WTC11 (cell line): ENCODE measurements at regions not wholly inside any gene's neighbourhood (a gene's known extent, or its start where the extent isn't known, plus 50 kb on each side); places are given as distances from the start of the nearest gene placed in this dataset.
"Not testable (repeated sequence)": the region's sequence is repeated elsewhere in the genome, so short reads cannot be mapped to it uniquely, and the experiment has no call there.

Source experiments
- ATAC-seq: fragments of 200-7000 bp; cut with Tn5 transposase; 2 replicates; pipeline ENCODE4 v1.10.0; 2021; ENCODE audit warnings: mild to moderate bottlenecking, moderate library complexity
- CTCF ChIA-PET: fragments of 300-600 bp; sonication (Branson Sonifier 250); formaldehyde crosslinking; loops from one replicate; lab custom pipeline; 2021; ENCODE audit warnings: antibody characterized with exemption; lab: Charles Lee
- POLR2A ChIA-PET: fragments of 350-600 bp; sonication (Branson Sonifier 250); formaldehyde crosslinking; loops from one replicate; lab custom pipeline; 2021; ENCODE audit warnings: antibody characterized with exemption; lab: Charles Lee
- DNase-seq: peaks from one replicate; pipeline ENCODE4 v3.0.0; 2021; ENCODE audit warnings: low spot score
- H3K27ac Mint-ChIP-seq: 2 replicates; pipeline ENCODE4 v1.8.0; 2021; ENCODE audit warnings: mixed read lengths
- H3K27me3 Mint-ChIP-seq: 2 replicates; pipeline ENCODE4 v1.8.0; 2021; ENCODE audit warnings: low read depth, mild to moderate bottlenecking, moderate library complexity, mixed read lengths
- H3K36me3 Mint-ChIP-seq: 2 replicates; pipeline ENCODE4 v1.8.0; 2021; ENCODE audit warnings: mixed read lengths
- H3K4me1 Mint-ChIP-seq: 2 replicates; pipeline ENCODE4 v1.8.0; 2022; ENCODE audit warnings: mixed read lengths
- H3K4me3 Mint-ChIP-seq: 2 replicates; pipeline ENCODE4 v1.8.0; 2021; ENCODE audit warnings: mild to moderate bottlenecking, moderate library complexity, mixed read lengths
- H3K9me3 Mint-ChIP-seq: 2 replicates; pipeline ENCODE4 v1.8.0; 2021; ENCODE audit warnings: mixed read lengths
- CBFB ChIP-seq: sonication (generic); formaldehyde crosslinking; IDR thresholded peaks from 2 replicates; pipeline ENCODE4 v1.8.1; 2022; ENCODE audit warnings: mild to moderate bottlenecking, low read depth, missing genetic modification reagents
- ELF4 ChIP-seq: sonication (generic); formaldehyde crosslinking; IDR thresholded peaks from 2 replicates; pipeline ENCODE4 v1.8.1; 2022; ENCODE audit warnings: low read depth, mild to moderate bottlenecking, moderate library complexity, missing genetic modification reagents
- FOXP1 ChIP-seq: sonication (generic); formaldehyde crosslinking; IDR thresholded peaks from 2 replicates; pipeline ENCODE4 v1.8.0; 2022; ENCODE audit warnings: missing genetic modification reagents, mild to moderate bottlenecking, moderate library complexity, borderline replicate concordance
- HMGA2 ChIP-seq: fragments of 250-450 bp; sonication (Bioruptor Pico); IDR thresholded peaks from 2 replicates; pipeline ENCODE4 v1.4.0; 2021; ENCODE audit warnings: mild to moderate bottlenecking, moderate library complexity
- IRF2 ChIP-seq: sonication (generic); formaldehyde crosslinking; IDR thresholded peaks from 2 replicates; pipeline ENCODE4 v1.8.0; 2022; ENCODE audit warnings: low read depth, missing genetic modification reagents, borderline replicate concordance
- NFATC4 ChIP-seq: fragments of 250-450 bp; sonication (Bioruptor Pico); IDR thresholded peaks from 2 replicates; pipeline ENCODE4 v1.9.0; 2021; ENCODE audit warnings: mild to moderate bottlenecking
- SMAD3 ChIP-seq: sonication (generic); formaldehyde crosslinking; IDR thresholded peaks from 2 replicates; pipeline ENCODE4 v1.8.0; 2022; ENCODE audit warnings: missing genetic modification reagents, mild to moderate bottlenecking, borderline replicate concordance
- SOX15 ChIP-seq: fragments of 250-450 bp; sonication (Bioruptor Pico); IDR thresholded peaks from 2 replicates; pipeline ENCODE4 v1.9.0; 2021; ENCODE audit warnings: mild to moderate bottlenecking
- TEAD4 ChIP-seq: sonication (generic); formaldehyde crosslinking; IDR thresholded peaks from 2 replicates; pipeline ENCODE4 v1.8.0; 2022; ENCODE audit warnings: mild to moderate bottlenecking, missing genetic modification reagents
- ZNF423 ChIP-seq: fragments of 250-450 bp; sonication (Bioruptor Pico); IDR thresholded peaks from 2 replicates; pipeline ENCODE4 v2.1.2; 2022; ENCODE audit warnings: mild to moderate bottlenecking, moderate library complexity
- TF ChIP-seq, protein P1 (sequence below): sonication (generic); formaldehyde crosslinking; IDR thresholded peaks from 2 replicates; pipeline ENCODE4 v1.8.1; 2022; ENCODE audit warnings: low read depth, missing genetic modification reagents, borderline replicate concordance
- TF ChIP-seq, protein P2 (sequence below): fragments of 250-450 bp; sonication (Bioruptor Pico); conservative IDR thresholded peaks from 2 replicates; pipeline ENCODE4 v1.9.0; 2021; ENCODE audit warnings: mild to moderate bottlenecking
- TF ChIP-seq, protein P3 (sequence below): fragments of 250-450 bp; sonication (Bioruptor Pico); IDR thresholded peaks from 2 replicates; pipeline ENCODE4 v1.9.0; 2021; ENCODE audit warnings: mild to moderate bottlenecking
- TF ChIP-seq, protein P4 (sequence below): sonication (generic); formaldehyde crosslinking; IDR thresholded peaks from 2 replicates; pipeline ENCODE4 v1.8.1; 2023; ENCODE audit warnings: mild to moderate bottlenecking, missing genetic modification reagents
- TF ChIP-seq, protein P5 (sequence below): sonication (generic); formaldehyde crosslinking; IDR thresholded peaks from 2 replicates; pipeline ENCODE4 v1.8.1; 2022; ENCODE audit warnings: missing genetic modification reagents, borderline replicate concordance
- TF ChIP-seq, protein P6 (sequence below): sonication (generic); formaldehyde crosslinking; IDR thresholded peaks from 2 replicates; pipeline ENCODE4 v1.8.1; 2022; ENCODE audit warnings: low read depth, mild to moderate bottlenecking, moderate library complexity, missing genetic modification reagents, borderline replicate concordance

DNA sequence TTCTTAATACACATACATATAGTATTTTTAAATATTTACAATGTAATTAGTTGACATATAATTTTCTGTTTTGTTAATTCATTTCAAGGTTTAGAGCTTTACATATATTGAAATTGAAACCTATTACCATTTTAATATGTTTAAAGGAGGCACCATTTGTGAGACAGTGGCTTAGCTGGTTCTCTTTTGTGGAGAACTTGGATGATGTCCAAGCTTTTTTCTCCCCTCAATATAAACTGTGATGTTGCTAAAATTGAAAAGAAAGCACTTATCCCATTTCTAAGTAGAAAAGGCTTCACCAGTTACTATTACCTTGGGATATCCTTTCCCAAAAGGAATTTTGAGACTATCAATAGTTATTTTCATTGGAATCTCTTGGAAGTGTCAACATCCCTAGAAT lies 707.2 kb downstream of the NTRK3 start:
- DNase-seq: no peak
- ATAC-seq: no peak
- Mint-ChIP-seq H3K4me3 (no peak overlapping the region), H3K4me1 (no peaks in the 10 kb centered on the region), H3K9me3 (peaks cover 17% of the 10 kb centered on the region), H3K27ac (no peak overlapping the region), H3K36me3 (peaks cover 3% of the 10 kb centered on the region; the same call in 1 of the 2 replicates), H3K27me3 (no peaks in the 10 kb centered on the region)
- TF ChIP-seq, protein P1, sequence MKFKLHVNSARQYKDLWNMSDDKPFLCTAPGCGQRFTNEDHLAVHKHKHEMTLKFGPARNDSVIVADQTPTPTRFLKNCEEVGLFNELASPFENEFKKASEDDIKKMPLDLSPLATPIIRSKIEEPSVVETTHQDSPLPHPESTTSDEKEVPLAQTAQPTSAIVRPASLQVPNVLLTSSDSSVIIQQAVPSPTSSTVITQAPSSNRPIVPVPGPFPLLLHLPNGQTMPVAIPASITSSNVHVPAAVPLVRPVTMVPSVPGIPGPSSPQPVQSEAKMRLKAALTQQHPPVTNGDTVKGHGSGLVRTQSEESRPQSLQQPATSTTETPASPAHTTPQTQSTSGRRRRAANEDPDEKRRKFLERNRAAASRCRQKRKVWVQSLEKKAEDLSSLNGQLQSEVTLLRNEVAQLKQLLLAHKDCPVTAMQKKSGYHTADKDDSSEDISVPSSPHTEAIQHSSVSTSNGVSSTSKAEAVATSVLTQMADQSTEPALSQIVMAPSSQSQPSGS (CRISPR knock-in tag): no peak
- no peak for TF ChIP-seq CBFB (CRISPR knock-in tag)
- TF ChIP-seq, protein P2, sequence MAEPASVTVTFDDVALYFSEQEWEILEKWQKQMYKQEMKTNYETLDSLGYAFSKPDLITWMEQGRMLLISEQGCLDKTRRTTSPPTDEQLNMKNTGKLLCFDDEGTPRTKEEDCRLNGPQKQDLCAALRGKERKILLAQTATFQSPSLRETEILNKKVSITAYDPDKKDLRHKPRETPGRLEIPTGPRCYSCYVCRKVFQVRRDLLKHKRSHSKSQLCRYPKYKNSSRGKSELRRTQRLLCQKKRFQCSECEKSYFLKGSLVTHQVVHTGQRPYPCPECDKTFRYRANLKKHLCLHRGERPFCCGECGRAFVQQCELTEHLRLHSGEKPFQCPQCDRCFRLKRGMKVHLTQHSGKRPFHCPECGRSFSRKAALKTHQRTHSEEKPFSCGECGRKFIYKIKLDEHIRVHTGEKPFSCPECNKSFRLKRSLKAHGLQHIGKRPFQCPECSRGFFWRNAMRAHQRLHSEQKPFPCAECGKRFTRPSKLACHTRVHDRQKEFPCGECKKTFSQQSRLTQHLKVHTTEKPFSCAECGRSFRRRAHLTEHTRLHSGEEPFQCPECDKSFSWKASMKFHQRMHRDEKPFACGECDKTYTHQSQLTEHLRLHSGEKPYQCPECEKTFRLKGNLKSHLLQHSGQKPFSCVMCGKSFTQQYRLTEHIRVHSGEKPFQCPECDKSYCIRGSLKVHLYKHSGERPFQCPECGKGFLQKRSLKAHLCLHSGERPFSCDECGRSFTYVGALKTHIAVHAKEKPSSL: no peak
- no peak for TF ChIP-seq ELF4 (CRISPR knock-in tag)
- TF ChIP-seq, protein P3, sequence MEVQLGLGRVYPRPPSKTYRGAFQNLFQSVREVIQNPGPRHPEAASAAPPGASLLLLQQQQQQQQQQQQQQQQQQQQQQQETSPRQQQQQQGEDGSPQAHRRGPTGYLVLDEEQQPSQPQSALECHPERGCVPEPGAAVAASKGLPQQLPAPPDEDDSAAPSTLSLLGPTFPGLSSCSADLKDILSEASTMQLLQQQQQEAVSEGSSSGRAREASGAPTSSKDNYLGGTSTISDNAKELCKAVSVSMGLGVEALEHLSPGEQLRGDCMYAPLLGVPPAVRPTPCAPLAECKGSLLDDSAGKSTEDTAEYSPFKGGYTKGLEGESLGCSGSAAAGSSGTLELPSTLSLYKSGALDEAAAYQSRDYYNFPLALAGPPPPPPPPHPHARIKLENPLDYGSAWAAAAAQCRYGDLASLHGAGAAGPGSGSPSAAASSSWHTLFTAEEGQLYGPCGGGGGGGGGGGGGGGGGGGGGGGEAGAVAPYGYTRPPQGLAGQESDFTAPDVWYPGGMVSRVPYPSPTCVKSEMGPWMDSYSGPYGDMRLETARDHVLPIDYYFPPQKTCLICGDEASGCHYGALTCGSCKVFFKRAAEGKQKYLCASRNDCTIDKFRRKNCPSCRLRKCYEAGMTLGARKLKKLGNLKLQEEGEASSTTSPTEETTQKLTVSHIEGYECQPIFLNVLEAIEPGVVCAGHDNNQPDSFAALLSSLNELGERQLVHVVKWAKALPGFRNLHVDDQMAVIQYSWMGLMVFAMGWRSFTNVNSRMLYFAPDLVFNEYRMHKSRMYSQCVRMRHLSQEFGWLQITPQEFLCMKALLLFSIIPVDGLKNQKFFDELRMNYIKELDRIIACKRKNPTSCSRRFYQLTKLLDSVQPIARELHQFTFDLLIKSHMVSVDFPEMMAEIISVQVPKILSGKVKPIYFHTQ: no peak
- TF ChIP-seq NFATC4 (CRISPR knock-in tag): no peak
- no peak for TF ChIP-seq SOX15 (CRISPR knock-in tag)
- TF ChIP-seq, protein P4, sequence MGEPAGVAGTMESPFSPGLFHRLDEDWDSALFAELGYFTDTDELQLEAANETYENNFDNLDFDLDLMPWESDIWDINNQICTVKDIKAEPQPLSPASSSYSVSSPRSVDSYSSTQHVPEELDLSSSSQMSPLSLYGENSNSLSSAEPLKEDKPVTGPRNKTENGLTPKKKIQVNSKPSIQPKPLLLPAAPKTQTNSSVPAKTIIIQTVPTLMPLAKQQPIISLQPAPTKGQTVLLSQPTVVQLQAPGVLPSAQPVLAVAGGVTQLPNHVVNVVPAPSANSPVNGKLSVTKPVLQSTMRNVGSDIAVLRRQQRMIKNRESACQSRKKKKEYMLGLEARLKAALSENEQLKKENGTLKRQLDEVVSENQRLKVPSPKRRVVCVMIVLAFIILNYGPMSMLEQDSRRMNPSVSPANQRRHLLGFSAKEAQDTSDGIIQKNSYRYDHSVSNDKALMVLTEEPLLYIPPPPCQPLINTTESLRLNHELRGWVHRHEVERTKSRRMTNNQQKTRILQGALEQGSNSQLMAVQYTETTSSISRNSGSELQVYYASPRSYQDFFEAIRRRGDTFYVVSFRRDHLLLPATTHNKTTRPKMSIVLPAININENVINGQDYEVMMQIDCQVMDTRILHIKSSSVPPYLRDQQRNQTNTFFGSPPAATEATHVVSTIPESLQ (CRISPR knock-in tag): no peak
- ChIA-PET CTCF (no interaction called here), POLR2A (interaction anchor here (0.6 kb wide), 1 partner anchor 1519 kb away, joined by 6 read pairs; no protein-coding TSS in a partner anchor)

DNA sequence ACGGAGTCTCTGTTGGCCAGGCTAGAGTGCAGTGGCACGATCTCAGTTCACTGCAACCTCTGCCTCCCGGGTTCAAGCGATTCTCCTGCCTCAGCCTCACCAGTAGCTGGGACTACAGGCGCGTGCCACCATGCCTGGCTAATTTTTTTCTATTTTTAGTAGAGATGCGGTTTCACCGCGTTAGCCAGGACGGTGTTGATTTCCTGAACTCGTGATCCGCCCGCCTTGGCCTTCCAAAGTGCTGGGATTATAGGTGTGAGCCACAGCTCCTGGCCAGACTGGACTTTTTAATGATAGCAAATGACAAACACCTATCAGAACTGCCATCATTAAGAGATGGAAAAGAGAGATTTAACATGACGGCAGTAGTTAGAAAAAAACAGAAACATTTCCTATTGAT lies 707.9 kb downstream of the NTRK3 start:
- peaks cover 10% of the 10 kb centered on the region for H3K9me3 Mint-ChIP-seq
- H3K4me3 Mint-ChIP-seq, POLR2A ChIA-PET, DNase-seq, H3K27ac Mint-ChIP-seq, H3K27me3 Mint-ChIP-seq, H3K36me3 Mint-ChIP-seq, ATAC-seq, CTCF ChIA-PET, H3K4me1 Mint-ChIP-seq: not testable (repeated sequence)

DNA sequence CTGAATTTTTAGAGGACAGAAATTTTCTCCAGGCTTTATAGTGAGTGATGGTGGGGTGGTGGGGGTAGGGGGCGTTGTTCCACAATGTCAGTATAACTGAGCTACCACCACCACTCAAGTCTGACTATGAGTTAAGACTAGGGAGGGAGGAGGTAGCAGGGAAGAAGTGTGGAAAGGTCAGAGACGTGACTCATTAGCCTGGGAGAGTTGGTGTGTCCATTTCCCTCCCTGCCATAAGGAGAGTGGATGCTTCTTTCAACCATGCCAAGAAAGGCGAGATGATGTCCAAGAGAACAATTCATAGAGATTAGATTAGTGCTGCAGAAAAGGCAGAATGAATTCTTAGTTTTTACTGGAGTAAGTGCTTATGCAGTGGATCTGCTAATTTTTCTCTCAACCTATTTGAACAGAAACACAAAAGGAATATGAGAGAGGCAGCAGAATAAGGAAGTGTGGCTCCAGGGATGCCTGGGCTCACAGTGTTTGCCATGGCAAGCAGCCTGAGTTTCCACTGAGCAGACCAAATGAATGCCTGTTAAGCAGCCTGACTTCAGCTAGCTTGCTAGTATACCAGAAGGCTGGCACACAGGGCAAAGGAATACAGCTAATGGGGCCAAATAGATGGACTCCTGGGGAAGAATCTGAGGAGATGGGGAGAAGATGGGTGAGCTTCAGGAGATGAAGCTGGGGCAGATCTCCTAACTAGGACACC lies 708.9 kb downstream of the NTRK3 start:
- DNase-seq (no peak), ATAC-seq (no peak)
- Mint-ChIP-seq H3K36me3 (no peaks in the 10 kb centered on the region), H3K9me3 (peaks cover 7% of the 10 kb centered on the region; the same call in 1 of the 2 replicates), H3K4me1 (no peaks in the 10 kb centered on the region), H3K4me3 (no peak overlapping the region), H3K27me3 (no peaks in the 10 kb centered on the region), H3K27ac (no peak overlapping the region)
- CTCF ChIA-PET: no interaction called here
- POLR2A ChIA-PET: no interaction called here
- TF ChIP-seq, protein P5, sequence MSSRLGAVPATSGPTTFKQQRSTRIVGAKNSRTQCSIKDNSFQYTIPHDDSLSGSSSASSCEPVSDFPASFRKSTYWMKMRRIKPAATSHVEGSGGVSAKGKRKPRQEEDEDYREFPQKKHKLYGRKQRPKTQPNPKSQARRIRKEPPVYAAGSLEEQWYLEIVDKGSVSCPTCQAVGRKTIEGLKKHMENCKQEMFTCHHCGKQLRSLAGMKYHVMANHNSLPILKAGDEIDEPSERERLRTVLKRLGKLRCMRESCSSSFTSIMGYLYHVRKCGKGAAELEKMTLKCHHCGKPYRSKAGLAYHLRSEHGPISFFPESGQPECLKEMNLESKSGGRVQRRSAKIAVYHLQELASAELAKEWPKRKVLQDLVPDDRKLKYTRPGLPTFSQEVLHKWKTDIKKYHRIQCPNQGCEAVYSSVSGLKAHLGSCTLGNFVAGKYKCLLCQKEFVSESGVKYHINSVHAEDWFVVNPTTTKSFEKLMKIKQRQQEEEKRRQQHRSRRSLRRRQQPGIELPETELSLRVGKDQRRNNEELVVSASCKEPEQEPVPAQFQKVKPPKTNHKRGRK: no peak
- TF ChIP-seq, protein P3: no peak
- no peak for TF ChIP-seq IRF2 (CRISPR knock-in tag)
- no peak for TF ChIP-seq SMAD3 (CRISPR knock-in tag)
- no peak for TF ChIP-seq TEAD4 (CRISPR knock-in tag)
- no peak for TF ChIP-seq ZNF423 (CRISPR knock-in tag)
- no peak for TF ChIP-seq FOXP1
- no peak for TF ChIP-seq HMGA2 (CRISPR knock-in tag)
- TF ChIP-seq, protein P6, sequence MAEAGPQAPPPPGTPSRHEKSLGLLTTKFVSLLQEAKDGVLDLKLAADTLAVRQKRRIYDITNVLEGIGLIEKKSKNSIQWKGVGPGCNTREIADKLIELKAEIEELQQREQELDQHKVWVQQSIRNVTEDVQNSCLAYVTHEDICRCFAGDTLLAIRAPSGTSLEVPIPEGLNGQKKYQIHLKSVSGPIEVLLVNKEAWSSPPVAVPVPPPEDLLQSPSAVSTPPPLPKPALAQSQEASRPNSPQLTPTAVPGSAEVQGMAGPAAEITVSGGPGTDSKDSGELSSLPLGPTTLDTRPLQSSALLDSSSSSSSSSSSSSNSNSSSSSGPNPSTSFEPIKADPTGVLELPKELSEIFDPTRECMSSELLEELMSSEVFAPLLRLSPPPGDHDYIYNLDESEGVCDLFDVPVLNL (CRISPR knock-in tag): no peak
